Spleen (tissue), 7 donors: ENCODE measurements at regions not wholly inside any gene's neighbourhood (a gene's known extent, or its start where the extent isn't known, plus 50 kb on each side); places are given as distances from the start of the nearest gene placed in this dataset.

Experiments used
- POLR2AphosphoS5 ChIP-seq, 3 donors: sonication (generic); formaldehyde crosslinking; IDR thresholded peaks; one replicate each; pipeline ENCODE4 v1.5.1; 2017; ENCODE audit warnings: antibody characterized with exemption in 3 of 3
- TF ChIP-seq, protein P1 (sequence below), 11 experiments: fragments of 200-600 bp in 7 of 11; fragments of 450-650 bp in 4 of 11; sonication (generic) in 4 of 11; IDR thresholded peaks in 8 of 11; conservative IDR thresholded peaks in 3 of 11; 1 replicate in 7 of 11; 2 replicates in 4 of 11; pipeline versions ENCODE4 v1.4.0 to v1.8.0; 2016 to 2021; ENCODE audit warnings: antibody characterized with exemption in 11 of 11, inconsistent platforms in 4 of 11, mild to moderate bottlenecking in 1 of 11
- donor health status: DM: no; HTN: no; CAD: no; lungs with moderate emphysema.
- donor health status: DM: no; HTN: no; CAD: no.
- donor health status: DM: no; HTN: no; CAD: no.

GRCh38 chr14:98219638-98220037, 1052.4 kb downstream of the BCL11B start:
- TF ChIP-seq, protein P1, sequence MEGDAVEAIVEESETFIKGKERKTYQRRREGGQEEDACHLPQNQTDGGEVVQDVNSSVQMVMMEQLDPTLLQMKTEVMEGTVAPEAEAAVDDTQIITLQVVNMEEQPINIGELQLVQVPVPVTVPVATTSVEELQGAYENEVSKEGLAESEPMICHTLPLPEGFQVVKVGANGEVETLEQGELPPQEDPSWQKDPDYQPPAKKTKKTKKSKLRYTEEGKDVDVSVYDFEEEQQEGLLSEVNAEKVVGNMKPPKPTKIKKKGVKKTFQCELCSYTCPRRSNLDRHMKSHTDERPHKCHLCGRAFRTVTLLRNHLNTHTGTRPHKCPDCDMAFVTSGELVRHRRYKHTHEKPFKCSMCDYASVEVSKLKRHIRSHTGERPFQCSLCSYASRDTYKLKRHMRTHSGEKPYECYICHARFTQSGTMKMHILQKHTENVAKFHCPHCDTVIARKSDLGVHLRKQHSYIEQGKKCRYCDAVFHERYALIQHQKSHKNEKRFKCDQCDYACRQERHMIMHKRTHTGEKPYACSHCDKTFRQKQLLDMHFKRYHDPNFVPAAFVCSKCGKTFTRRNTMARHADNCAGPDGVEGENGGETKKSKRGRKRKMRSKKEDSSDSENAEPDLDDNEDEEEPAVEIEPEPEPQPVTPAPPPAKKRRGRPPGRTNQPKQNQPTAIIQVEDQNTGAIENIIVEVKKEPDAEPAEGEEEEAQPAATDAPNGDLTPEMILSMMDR (IDR thresholded peaks at IDR 0.05 in 8 of 11, conservative IDR thresholded peaks at IDR 0.05 in 3 of 11), result no peak
- TF ChIP-seq POLR2AphosphoS5 (IDR thresholded peaks at IDR 0.05), result no peak
